ENCODE measurements at regions not wholly inside any gene's neighbourhood (a gene's known extent, or its start where the extent isn't known, plus 50 kb on each side); places are given as distances from the start of the nearest gene placed in this dataset.
A peak's percentile ranks its signal among the peaks of the same experiment; 100 is the strongest.
"Not testable (repeated sequence)": the region's sequence is repeated elsewhere in the genome, so short reads cannot be mapped to it uniquely, and the experiment has no call there.

GRCh38 chr17:62206550-62206949 lies 141.5 kb upstream of the MED13 start:
- CTCF ChIA-PET, result no interaction called here
- POLR2A ChIA-PET, result no interaction called here
- 86% methylated on average over 2 of the region's 4 CpGs for WGBS (ENCODE audit: insufficient coverage)

DNA sequence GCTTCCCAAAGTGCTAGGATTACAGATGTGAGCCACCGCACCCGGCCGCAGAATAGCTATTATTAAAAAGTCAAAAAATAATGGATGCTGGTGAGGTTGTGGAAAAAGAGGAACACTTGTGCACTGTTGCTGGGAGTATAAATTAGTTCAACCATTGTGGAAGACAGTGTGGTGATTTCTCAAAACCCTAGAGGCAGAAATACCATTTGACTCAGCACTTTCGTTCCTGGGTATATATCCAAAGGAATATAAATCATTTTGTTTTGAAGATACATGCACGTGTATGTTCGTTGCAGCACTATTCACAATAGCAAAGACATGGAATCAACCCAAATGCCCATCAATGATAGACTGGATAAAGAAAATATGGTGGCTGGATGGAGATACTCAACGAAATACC lies 132.1 kb upstream of the MED13 start:
- CTCF ChIA-PET; H3K9me3 ChIP-seq (ENCODE audit: control extremely low read depth in 1 of 5, control insufficient read depth in 4 of 5, insufficient read depth in 2 of 5, low read depth in 1 of 5, low read length in 4 of 5); POLR2A ChIA-PET; H3K27ac ChIP-seq (ENCODE audit: insufficient read depth in 1 of 2, low read depth in 1 of 2, low read length in 2 of 2, poor library complexity in 1 of 2, severe bottlenecking in 2 of 2); H3K27me3 ChIP-seq (replicated peaks in 2 of 5; ENCODE audit: control insufficient read depth in 4 of 5, insufficient read depth in 5 of 5, low read length in 4 of 5); H3K4me3 ChIP-seq (ENCODE audit: control insufficient read depth in 1 of 7, extremely low read depth in 1 of 7, insufficient read depth in 4 of 7, low read depth in 2 of 7, low read length in 6 of 7); H3K36me3 ChIP-seq (ENCODE audit: control insufficient read depth in 4 of 4, insufficient read depth in 4 of 4, low read length in 3 of 4): not testable (repeated sequence)
- H3K4me1 ChIP-seq (ENCODE audit: control extremely low read depth in 1 of 4, control insufficient read depth in 4 of 4, insufficient read depth in 4 of 4, low read length in 3 of 4), result peaks cover 3 to 27% (median 4%) of the 10 kb centered on the region in 4 experiments
- DNase-seq, result peak in 2 of 3 donors; percentile 20 to 44
- WGBS (ENCODE audit: insufficient coverage), result no CpG with 5 or more reads among the region's 7 CpGs

More at GRCh38 chr17:62206550-62206949, 141.5 kb upstream of the MED13 start:
- H3K36me3 ChIP-seq (ENCODE audit: control insufficient read depth in 4 of 4, insufficient read depth in 4 of 4, low read length in 3 of 4), result no peaks in the 10 kb centered on the region
- no peak overlapping the region for H3K27ac ChIP-seq (ENCODE audit: insufficient read depth in 1 of 2, low read depth in 1 of 2, low read length in 2 of 2, poor library complexity in 1 of 2, severe bottlenecking in 2 of 2)
- no peak overlapping the region for H3K4me3 ChIP-seq (ENCODE audit: control insufficient read depth in 1 of 7, extremely low read depth in 1 of 7, insufficient read depth in 4 of 7, low read depth in 2 of 7, low read length in 6 of 7)
- no peak for DNase-seq
- H3K9me3 ChIP-seq (ENCODE audit: control extremely low read depth in 1 of 5, control insufficient read depth in 4 of 5, insufficient read depth in 2 of 5, low read depth in 1 of 5, low read length in 4 of 5), result peaks cover 0 to 3% (median 0%) of the 10 kb centered on the region in 5 experiments
- H3K27me3 ChIP-seq (replicated peaks in 2 of 5; ENCODE audit: control insufficient read depth in 4 of 5, insufficient read depth in 5 of 5, low read length in 4 of 5), result no peaks in the 10 kb centered on the region
- no peaks in the 10 kb centered on the region for H3K4me1 ChIP-seq (ENCODE audit: control extremely low read depth in 1 of 4, control insufficient read depth in 4 of 4, insufficient read depth in 4 of 4, low read length in 3 of 4)

DNA sequence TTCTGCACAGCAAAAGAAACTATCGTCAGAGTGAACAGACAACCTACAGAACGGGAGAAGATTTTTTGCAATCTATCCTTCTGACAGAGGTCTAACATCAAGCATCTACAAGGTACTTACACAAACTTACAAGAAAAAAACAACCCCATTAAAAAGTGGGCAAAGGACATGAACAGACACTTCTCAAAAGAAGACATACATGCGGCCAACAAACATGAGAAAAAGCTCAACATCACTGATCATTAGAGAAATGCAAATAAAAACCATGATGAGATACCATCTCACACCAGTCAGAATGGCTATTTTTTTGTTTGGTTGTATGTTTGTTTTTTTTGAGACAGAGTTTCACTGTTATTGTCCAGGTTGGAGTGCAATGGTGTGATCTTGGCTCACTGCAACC lies 131.5 kb upstream of the MED13 start:
- CTCF ChIA-PET; DNase-seq; H3K27ac ChIP-seq (ENCODE audit: insufficient read depth in 1 of 2, low read depth in 1 of 2, low read length in 2 of 2, poor library complexity in 1 of 2, severe bottlenecking in 2 of 2); H3K27me3 ChIP-seq (replicated peaks in 2 of 5; ENCODE audit: control insufficient read depth in 4 of 5, insufficient read depth in 5 of 5, low read length in 4 of 5); H3K9me3 ChIP-seq (ENCODE audit: control extremely low read depth in 1 of 5, control insufficient read depth in 4 of 5, insufficient read depth in 2 of 5, low read depth in 1 of 5, low read length in 4 of 5); POLR2A ChIA-PET; H3K4me3 ChIP-seq (ENCODE audit: control insufficient read depth in 1 of 7, extremely low read depth in 1 of 7, insufficient read depth in 4 of 7, low read depth in 2 of 7, low read length in 6 of 7); H3K36me3 ChIP-seq (ENCODE audit: control insufficient read depth in 4 of 4, insufficient read depth in 4 of 4, low read length in 3 of 4): not testable (repeated sequence)
- WGBS (ENCODE audit: insufficient coverage), result 100% methylated on average over 2 of the region's 3 CpGs
- H3K4me1 ChIP-seq (ENCODE audit: control extremely low read depth in 1 of 4, control insufficient read depth in 4 of 4, insufficient read depth in 4 of 4, low read length in 3 of 4), result peaks cover 3 to 28% (median 4%) of the 10 kb centered on the region in 4 experiments

DNA sequence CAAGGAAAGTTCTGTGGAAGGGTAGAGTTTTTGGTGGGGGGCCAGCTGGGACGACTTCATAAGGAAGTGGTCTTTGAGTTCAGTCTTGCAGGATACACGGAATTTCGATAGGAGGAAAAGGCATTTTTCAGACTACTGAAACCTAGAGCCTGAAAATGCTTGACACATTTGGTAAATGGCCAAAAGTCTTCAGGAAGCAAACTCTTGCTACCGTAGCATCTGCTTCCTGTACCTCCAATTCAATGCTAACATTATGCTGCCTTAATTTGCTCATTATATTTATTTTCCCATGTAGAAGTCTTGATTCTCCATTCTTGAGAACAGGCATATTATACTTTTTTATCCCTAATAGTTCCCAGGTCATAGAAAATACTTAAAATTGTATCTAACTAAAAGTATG lies 129.3 kb upstream of the MED13 start:
- H3K27ac ChIP-seq (ENCODE audit: insufficient read depth in 1 of 2, low read depth in 1 of 2, low read length in 2 of 2, poor library complexity in 1 of 2, severe bottlenecking in 2 of 2), result no peak overlapping the region
- DNase-seq, result peak; percentile 10 to 87 (median 71)
- ChIA-PET CTCF (no interaction called here), POLR2A (no interaction called here)
- H3K27me3 ChIP-seq (replicated peaks in 2 of 5; ENCODE audit: control insufficient read depth in 4 of 5, insufficient read depth in 5 of 5, low read length in 4 of 5), result no peaks in the 10 kb centered on the region
- 0% methylated on average over 3 of the region's 4 CpGs for WGBS (ENCODE audit: insufficient coverage)
- peak overlapping the region in 1 of 7 experiments; percentile 20 for H3K4me3 ChIP-seq (ENCODE audit: control insufficient read depth in 1 of 7, extremely low read depth in 1 of 7, insufficient read depth in 4 of 7, low read depth in 2 of 7, low read length in 6 of 7)
- H3K4me1 ChIP-seq (ENCODE audit: control extremely low read depth in 1 of 4, control insufficient read depth in 4 of 4, insufficient read depth in 4 of 4, low read length in 3 of 4), result peaks cover 3 to 28% (median 4%) of the 10 kb centered on the region in 4 experiments
- no peaks in the 10 kb centered on the region for H3K9me3 ChIP-seq (ENCODE audit: control extremely low read depth in 1 of 5, control insufficient read depth in 4 of 5, insufficient read depth in 2 of 5, low read depth in 1 of 5, low read length in 4 of 5)
- no peaks in the 10 kb centered on the region for H3K36me3 ChIP-seq (ENCODE audit: control insufficient read depth in 4 of 4, insufficient read depth in 4 of 4, low read length in 3 of 4)

DNA sequence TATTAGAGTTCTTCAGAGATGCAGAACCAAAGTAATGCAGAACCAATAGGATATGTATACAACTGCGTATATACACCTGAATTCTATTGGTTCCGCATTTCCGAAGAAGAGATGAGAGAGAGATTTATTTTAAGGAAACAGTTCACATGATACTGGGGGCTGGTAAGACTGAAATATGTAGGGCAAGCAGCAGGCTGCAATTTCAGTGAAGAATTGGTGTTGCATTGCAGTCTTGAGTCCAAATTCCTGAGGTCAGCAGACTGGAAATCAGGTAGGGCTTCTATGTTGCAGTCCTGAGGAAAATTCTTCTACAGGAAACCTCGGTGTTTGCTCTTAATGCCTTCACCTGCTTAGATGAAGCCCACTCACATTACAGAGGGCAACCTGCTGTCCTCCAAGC lies 128.2 kb upstream of the MED13 start:
- ChIA-PET POLR2A (no interaction called here), CTCF (no interaction called here)
- H3K36me3 ChIP-seq (ENCODE audit: control insufficient read depth in 4 of 4, insufficient read depth in 4 of 4, low read length in 3 of 4), result no peaks in the 10 kb centered on the region
- WGBS (ENCODE audit: insufficient coverage), result 94% methylated on average over 3 of the region's 4 CpGs
- H3K4me1 ChIP-seq (ENCODE audit: control extremely low read depth in 1 of 4, control insufficient read depth in 4 of 4, insufficient read depth in 4 of 4, low read length in 3 of 4), result peaks cover 3 to 28% (median 4%) of the 10 kb centered on the region in 4 experiments
- no peaks in the 10 kb centered on the region for H3K27me3 ChIP-seq (replicated peaks in 2 of 5; ENCODE audit: control insufficient read depth in 4 of 5, insufficient read depth in 5 of 5, low read length in 4 of 5)
- no peak overlapping the region for H3K27ac ChIP-seq (ENCODE audit: insufficient read depth in 1 of 2, low read depth in 1 of 2, low read length in 2 of 2, poor library complexity in 1 of 2, severe bottlenecking in 2 of 2)
- H3K4me3 ChIP-seq (ENCODE audit: control insufficient read depth in 1 of 7, extremely low read depth in 1 of 7, insufficient read depth in 4 of 7, low read depth in 2 of 7, low read length in 6 of 7), result no peak overlapping the region
- no peak for DNase-seq
- no peaks in the 10 kb centered on the region for H3K9me3 ChIP-seq (ENCODE audit: control extremely low read depth in 1 of 5, control insufficient read depth in 4 of 5, insufficient read depth in 2 of 5, low read depth in 1 of 5, low read length in 4 of 5)

- WGBS (ENCODE audit: insufficient coverage), result over 99% methylated on average over 8 of the region's 17 CpGs
Observed at GRCh38 chr17:62191390-62192361, 126.6 kb upstream of the MED13 start.

GRCh38 chr17:62189377-62189776 lies 124.3 kb upstream of the MED13 start:
- no peak overlapping the region for H3K4me3 ChIP-seq (ENCODE audit: control insufficient read depth in 1 of 7, extremely low read depth in 1 of 7, insufficient read depth in 4 of 7, low read depth in 2 of 7, low read length in 6 of 7)
- H3K36me3 ChIP-seq (ENCODE audit: control insufficient read depth in 4 of 4, insufficient read depth in 4 of 4, low read length in 3 of 4), result no peaks in the 10 kb centered on the region
- CTCF ChIA-PET, result no interaction called here
- no peak overlapping the region for H3K27ac ChIP-seq (ENCODE audit: insufficient read depth in 1 of 2, low read depth in 1 of 2, low read length in 2 of 2, poor library complexity in 1 of 2, severe bottlenecking in 2 of 2)
- no peaks in the 10 kb centered on the region for H3K9me3 ChIP-seq (ENCODE audit: control extremely low read depth in 1 of 5, control insufficient read depth in 4 of 5, insufficient read depth in 2 of 5, low read depth in 1 of 5, low read length in 4 of 5)
- no peak for DNase-seq
- no peaks in the 10 kb centered on the region for H3K27me3 ChIP-seq (replicated peaks in 2 of 5; ENCODE audit: control insufficient read depth in 4 of 5, insufficient read depth in 5 of 5, low read length in 4 of 5)
- H3K4me1 ChIP-seq (ENCODE audit: control extremely low read depth in 1 of 4, control insufficient read depth in 4 of 4, insufficient read depth in 4 of 4, low read length in 3 of 4), result peaks cover 0 to 11% (median 2%) of the 10 kb centered on the region in 4 experiments
- POLR2A ChIA-PET, result no interaction called here
- WGBS (ENCODE audit: insufficient coverage), result 100% methylated on average over 4 of the region's 6 CpGs

More at GRCh38 chr17:62191390-62192361, 126.6 kb upstream of the MED13 start:
- H3K36me3 ChIP-seq (ENCODE audit: control insufficient read depth in 4 of 4, insufficient read depth in 4 of 4, low read length in 3 of 4), result no peaks in the 10 kb centered on the region
- no peaks in the 10 kb centered on the region for H3K9me3 ChIP-seq (ENCODE audit: control extremely low read depth in 1 of 5, control insufficient read depth in 4 of 5, insufficient read depth in 2 of 5, low read depth in 1 of 5, low read length in 4 of 5)
- no peak overlapping the region for H3K4me3 ChIP-seq (ENCODE audit: control insufficient read depth in 1 of 7, extremely low read depth in 1 of 7, insufficient read depth in 4 of 7, low read depth in 2 of 7, low read length in 6 of 7)
- ChIA-PET POLR2A (no interaction called here), CTCF (no interaction called here)
- peaks cover 3 to 20% (median 4%) of the 10 kb centered on the region in 4 experiments for H3K4me1 ChIP-seq (ENCODE audit: control extremely low read depth in 1 of 4, control insufficient read depth in 4 of 4, insufficient read depth in 4 of 4, low read length in 3 of 4)
- DNase-seq, result no peak
- no peaks in the 10 kb centered on the region for H3K27me3 ChIP-seq (replicated peaks in 2 of 5; ENCODE audit: control insufficient read depth in 4 of 5, insufficient read depth in 5 of 5, low read length in 4 of 5)
- H3K27ac ChIP-seq (ENCODE audit: insufficient read depth in 1 of 2, low read depth in 1 of 2, low read length in 2 of 2, poor library complexity in 1 of 2, severe bottlenecking in 2 of 2), result no peak overlapping the region
